ENCODE measurements at regions not wholly inside any gene's neighbourhood (a gene's known extent, or its start where the extent isn't known, plus 50 kb on each side); places are given as distances from the start of the nearest gene placed in this dataset.

DNA sequence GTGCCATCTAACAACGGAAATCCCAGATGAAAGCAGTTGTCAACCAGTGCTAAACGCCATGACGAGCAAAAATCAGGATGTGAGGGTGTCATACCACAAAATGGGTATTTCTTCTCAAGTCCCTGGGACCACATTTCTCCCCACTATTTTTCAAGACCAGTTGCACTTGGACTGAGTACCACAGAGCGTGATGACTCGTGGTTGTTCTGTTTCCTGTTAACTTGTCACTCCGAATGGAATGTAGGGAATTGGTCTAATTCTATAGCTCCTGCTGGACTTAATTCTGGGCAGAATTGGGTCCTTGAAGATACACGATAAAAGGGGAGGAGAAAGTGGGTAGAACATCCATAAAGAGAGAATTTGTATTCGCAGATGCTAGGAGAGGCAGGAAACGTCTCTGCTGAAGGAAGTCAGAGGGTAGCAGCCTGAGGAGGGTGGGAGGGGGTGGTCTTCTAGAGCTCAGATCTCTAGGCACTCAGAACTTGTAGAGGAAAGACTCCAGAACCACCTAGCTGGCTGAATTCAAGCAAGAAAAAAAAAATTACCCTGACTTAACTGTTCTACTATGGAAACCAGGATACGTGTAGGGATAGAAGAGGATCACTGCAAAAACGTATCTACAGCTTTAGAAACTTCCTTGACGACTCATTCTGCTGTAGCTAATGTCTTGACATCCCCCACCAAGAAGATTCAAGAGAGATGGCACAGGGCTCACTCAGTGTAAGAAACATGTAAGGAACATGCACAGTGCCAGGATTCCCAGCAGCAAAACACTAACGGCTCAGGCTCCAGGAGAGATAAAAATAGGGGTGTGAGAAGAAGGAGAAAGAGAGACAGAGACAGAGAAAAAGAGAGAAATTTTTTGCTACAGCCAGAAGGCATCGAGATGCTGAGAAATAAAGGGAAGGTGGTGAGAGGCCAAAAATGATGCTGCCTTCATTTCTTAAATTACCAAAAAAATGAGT lies 494.7 kb downstream of the CD83 start:
- TF ChIP-seq, protein P1, sequence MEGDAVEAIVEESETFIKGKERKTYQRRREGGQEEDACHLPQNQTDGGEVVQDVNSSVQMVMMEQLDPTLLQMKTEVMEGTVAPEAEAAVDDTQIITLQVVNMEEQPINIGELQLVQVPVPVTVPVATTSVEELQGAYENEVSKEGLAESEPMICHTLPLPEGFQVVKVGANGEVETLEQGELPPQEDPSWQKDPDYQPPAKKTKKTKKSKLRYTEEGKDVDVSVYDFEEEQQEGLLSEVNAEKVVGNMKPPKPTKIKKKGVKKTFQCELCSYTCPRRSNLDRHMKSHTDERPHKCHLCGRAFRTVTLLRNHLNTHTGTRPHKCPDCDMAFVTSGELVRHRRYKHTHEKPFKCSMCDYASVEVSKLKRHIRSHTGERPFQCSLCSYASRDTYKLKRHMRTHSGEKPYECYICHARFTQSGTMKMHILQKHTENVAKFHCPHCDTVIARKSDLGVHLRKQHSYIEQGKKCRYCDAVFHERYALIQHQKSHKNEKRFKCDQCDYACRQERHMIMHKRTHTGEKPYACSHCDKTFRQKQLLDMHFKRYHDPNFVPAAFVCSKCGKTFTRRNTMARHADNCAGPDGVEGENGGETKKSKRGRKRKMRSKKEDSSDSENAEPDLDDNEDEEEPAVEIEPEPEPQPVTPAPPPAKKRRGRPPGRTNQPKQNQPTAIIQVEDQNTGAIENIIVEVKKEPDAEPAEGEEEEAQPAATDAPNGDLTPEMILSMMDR (IDR thresholded peaks at IDR 0.05): no peak
- TF ChIP-seq POLR2A (IDR thresholded peaks at IDR 0.05): no peak

Data from upper lobe of left lung (tissue), 4 donors.